Upper lobe of right lung (tissue), 1 donor: ENCODE measurements at regions not wholly inside any gene's neighbourhood (a gene's known extent, or its start where the extent isn't known, plus 50 kb on each side); places are given as distances from the start of the nearest gene placed in this dataset.

Experiments
- ATAC-seq: fragments of 200-7000 bp; cut with Tn5 transposase; one replicate; pipeline ENCODE4 v1.9.1; 2020; ENCODE audit warnings: mild to moderate bottlenecking, moderate library complexity
- DNase-seq: peaks from one replicate; pipeline ENCODE4 v3.0.0-alpha.2; 2020
- H3K27ac ChIP-seq: fragments of 200-600 bp; one replicate; pipeline ENCODE4 v1.8.0; 2022
- H3K27me3 ChIP-seq: fragments of 200-600 bp; one replicate; pipeline ENCODE4 v1.8.0; 2022; ENCODE audit warnings: mild to moderate bottlenecking
- H3K36me3 ChIP-seq: fragments of 200-600 bp; one replicate; pipeline ENCODE4 v1.8.0; 2022
- H3K4me1 ChIP-seq: fragments of 200-600 bp; one replicate; pipeline ENCODE4 v1.8.0; 2022
- H3K4me3 ChIP-seq: fragments of 200-600 bp; one replicate; pipeline ENCODE4 v1.8.0; 2022; ENCODE audit warnings: mild to moderate bottlenecking
- H3K9me3 ChIP-seq: fragments of 200-600 bp; one replicate; pipeline ENCODE4 v1.8.0; 2022
- intact Hi-C: fragments of 100-400 bp; cut with DNase I; formaldehyde crosslinking; loops from one replicate; pipeline ENCODE4 v1.11.0; 2022
- TF ChIP-seq, protein P1 (sequence below): fragments of 200-600 bp; IDR thresholded peaks from one replicate; pipeline ENCODE4 v1.8.0; 2022; ENCODE audit warnings: antibody characterized with exemption
- donor health status: DM: no; HTN: yes; CAD: no; lungs with severe emphysema.

DNA sequence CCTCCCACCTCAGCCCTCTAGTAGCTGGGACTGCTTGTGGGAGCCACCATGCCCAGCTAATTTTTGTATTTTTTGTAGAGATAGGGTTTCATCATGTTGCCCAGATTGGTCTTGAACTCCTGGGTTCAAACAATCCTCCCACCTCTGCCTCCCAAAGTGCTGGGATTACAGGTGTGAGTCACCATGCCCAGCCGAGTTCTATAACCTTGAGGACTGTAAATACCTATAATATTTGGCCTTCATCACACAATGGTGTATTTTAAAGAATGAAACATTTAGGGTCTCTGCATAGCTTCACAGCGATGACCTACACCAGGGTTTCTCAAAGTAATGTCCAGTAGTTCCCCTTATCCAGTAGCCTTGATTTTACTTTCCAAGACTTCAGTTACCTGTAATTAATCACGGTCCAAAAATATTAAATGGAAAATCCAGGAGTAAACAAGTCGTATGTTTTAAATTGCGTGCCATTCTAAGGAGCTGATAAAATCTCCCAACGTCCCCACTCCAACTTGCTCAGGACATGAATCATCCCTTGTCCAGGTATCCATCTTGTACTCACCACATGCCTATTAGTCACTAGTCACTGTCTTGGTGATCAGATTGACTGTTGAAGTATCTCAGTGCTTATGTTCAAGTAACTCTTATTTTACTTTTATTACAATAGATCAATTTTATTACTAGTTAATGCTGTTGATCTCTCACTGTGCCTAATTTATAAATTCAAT is 368.2 kb downstream of the BTG1 start:
- Histone ChIP-seq H3K4me1 (peaks cover 13% of the 10 kb centered on the region), H3K9me3 (no peaks in the 10 kb centered on the region), H3K27ac (no peak overlapping the region), H3K27me3 (no peaks in the 10 kb centered on the region), H3K4me3 (no peak overlapping the region), H3K36me3 (no peaks in the 10 kb centered on the region)
- ATAC-seq, result no peak
- TF ChIP-seq, protein P1, sequence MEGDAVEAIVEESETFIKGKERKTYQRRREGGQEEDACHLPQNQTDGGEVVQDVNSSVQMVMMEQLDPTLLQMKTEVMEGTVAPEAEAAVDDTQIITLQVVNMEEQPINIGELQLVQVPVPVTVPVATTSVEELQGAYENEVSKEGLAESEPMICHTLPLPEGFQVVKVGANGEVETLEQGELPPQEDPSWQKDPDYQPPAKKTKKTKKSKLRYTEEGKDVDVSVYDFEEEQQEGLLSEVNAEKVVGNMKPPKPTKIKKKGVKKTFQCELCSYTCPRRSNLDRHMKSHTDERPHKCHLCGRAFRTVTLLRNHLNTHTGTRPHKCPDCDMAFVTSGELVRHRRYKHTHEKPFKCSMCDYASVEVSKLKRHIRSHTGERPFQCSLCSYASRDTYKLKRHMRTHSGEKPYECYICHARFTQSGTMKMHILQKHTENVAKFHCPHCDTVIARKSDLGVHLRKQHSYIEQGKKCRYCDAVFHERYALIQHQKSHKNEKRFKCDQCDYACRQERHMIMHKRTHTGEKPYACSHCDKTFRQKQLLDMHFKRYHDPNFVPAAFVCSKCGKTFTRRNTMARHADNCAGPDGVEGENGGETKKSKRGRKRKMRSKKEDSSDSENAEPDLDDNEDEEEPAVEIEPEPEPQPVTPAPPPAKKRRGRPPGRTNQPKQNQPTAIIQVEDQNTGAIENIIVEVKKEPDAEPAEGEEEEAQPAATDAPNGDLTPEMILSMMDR, result no peak
- intact Hi-C loops, result no loop called here
- DNase-seq, result no peak

DNA sequence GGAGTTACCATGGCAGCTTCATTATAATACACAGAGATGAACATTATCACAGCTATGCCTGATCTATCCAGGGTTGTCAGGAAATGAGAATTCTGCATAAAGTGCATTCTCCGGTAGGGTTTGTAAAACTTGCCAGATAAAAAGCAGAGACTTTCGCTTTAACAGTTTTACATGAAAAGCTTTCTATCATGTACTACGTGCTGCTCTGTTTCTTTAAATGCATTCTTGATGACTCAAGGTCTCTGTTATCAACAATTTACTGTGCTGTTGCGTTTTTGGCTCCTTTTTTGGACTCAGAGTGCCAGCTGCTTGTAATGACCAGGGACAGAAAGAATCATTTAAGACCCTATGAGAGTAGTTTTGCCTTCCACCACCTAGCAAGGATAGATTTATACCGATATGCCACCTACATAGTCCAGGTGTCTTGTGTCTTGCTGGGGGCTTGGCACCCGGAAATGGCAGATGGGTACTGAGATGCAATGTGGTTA is 371.2 kb downstream of the BTG1 start:
- H3K4me3 ChIP-seq, result no peak overlapping the region
- H3K9me3 ChIP-seq, result no peaks in the 10 kb centered on the region
- H3K27ac ChIP-seq, result no peak overlapping the region
- DNase-seq (no peak), ATAC-seq (no peak)
- no peaks in the 10 kb centered on the region for H3K27me3 ChIP-seq
- intact Hi-C loops, result no loop called here
- H3K4me1 ChIP-seq, result peaks cover 13% of the 10 kb centered on the region
- H3K36me3 ChIP-seq, result no peaks in the 10 kb centered on the region
- TF ChIP-seq, protein P1, result no peak

DNA sequence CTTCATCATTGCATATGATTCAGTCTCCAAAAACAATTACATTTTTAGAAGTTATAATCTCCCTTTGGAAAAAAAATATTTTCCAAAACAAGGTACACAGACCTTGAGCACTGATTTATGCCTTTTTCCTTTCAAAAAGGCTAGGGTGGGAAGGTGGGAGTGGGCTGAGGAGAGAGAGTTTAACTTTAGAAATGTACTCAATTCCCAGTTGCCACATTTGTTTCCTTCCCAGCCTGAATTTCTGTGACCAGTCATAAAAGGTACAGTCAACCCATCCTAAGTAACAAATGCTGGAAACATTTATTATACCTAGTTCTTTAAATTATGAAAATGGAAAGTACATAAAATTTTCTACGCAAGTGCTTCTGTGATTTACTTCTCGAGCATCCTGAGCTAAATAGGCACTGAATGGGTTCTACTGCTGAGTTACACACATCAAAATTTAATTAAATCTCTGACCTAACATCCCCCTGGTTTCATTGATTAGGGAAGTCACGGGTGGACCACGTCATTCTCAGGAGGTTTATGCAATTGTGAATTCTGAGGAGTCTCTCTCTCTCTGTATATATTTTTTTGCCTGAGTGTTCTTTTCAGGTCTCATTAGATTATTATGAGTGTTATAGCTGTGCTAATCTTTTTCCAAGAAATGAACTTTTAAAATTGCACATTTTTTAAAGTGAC is 371.8 kb downstream of the BTG1 start:
- TF ChIP-seq, protein P1, result no peak
- H3K4me1 ChIP-seq, result peaks cover 9% of the 10 kb centered on the region
- no peaks in the 10 kb centered on the region for H3K9me3 ChIP-seq
- no peaks in the 10 kb centered on the region for H3K36me3 ChIP-seq
- H3K4me3 ChIP-seq, result no peak overlapping the region
- intact Hi-C loops, result no loop called here
- H3K27ac ChIP-seq, result no peak overlapping the region
- ATAC-seq, result no peak
- no peak for DNase-seq
- H3K27me3 ChIP-seq, result no peaks in the 10 kb centered on the region

DNA sequence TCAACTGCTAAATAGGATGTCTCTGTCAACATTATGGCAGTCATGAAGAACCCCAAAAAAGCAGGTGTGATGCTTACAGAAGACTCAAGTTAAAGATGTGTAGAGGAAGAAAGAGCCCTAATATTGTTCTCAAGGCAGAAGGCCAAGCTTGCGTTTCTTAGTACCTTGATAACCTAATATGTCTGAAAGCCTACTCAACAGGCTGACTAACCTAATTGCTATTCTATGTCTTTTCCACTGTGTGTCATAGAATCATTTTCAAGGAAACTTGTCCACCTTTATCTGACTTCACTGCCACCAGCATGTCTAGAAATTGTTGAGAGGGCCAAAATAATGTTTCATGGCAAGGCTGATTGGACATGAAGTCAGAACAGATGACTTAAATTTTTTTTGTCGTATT is 373.2 kb downstream of the BTG1 start:
- no peak overlapping the region for H3K4me3 ChIP-seq
- TF ChIP-seq, protein P1, result no peak
- no peaks in the 10 kb centered on the region for H3K9me3 ChIP-seq
- peaks cover 3% of the 10 kb centered on the region for H3K4me1 ChIP-seq
- no peaks in the 10 kb centered on the region for H3K36me3 ChIP-seq
- intact Hi-C loops, result no loop called here
- no peaks in the 10 kb centered on the region for H3K27me3 ChIP-seq
- H3K27ac ChIP-seq, result no peak overlapping the region
- DNase-seq (no peak), ATAC-seq (no peak)

DNA sequence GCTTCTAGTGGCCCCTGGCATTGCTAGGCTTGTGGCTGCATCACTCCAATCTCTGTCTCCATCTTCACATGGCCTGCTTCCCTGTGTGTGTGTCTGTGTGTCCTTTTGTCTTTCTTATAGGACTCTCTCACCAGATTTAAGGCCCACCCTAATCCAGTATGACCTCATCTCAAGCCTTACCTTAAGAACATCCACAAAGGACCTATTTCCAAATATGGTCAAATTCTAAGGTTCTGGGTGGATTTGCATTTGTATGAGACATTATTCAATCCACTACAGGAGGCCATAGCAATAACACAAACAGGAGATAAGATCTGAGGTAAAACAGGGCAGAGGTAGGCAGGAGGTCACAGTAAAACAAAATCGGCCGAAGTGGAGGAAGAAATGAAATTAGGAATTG is 375.9 kb downstream of the BTG1 start:
- no peak for DNase-seq
- TF ChIP-seq, protein P1, result no peak
- H3K27ac ChIP-seq, result no peak overlapping the region
- H3K9me3 ChIP-seq, result no peaks in the 10 kb centered on the region
- H3K27me3 ChIP-seq, result no peaks in the 10 kb centered on the region
- ATAC-seq, result no peak
- H3K36me3 ChIP-seq, result no peaks in the 10 kb centered on the region
- intact Hi-C loops, result no loop called here
- peaks cover 3% of the 10 kb centered on the region for H3K4me1 ChIP-seq
- no peak overlapping the region for H3K4me3 ChIP-seq
